Ishikawa (cell line): ENCODE measurements at regions not wholly inside any gene's neighbourhood (a gene's known extent, or its start where the extent isn't known, plus 50 kb on each side); places are given as distances from the start of the nearest gene placed in this dataset.

Source experiments
- CEBPB ChIP-seq: IDR thresholded peaks from 2 replicates; pipeline ENCODE4 v1.6.1; 2012
- EP300 ChIP-seq: IDR thresholded peaks from 2 replicates; pipeline ENCODE4 v1.6.1; 2012; ENCODE audit warnings: borderline replicate concordance
- RAD21 ChIP-seq: IDR thresholded peaks from 2 replicates; pipeline ENCODE4 v1.6.1; 2012; ENCODE audit warnings: low read depth
- YY1 ChIP-seq: IDR thresholded peaks from 2 replicates; pipeline ENCODE4 v1.6.1; 2012; ENCODE audit warnings: low read depth
- ZBTB7A ChIP-seq: IDR thresholded peaks from 2 replicates; pipeline ENCODE4 v1.6.1; 2012; ENCODE audit warnings: low read depth
- TF ChIP-seq, protein P1 (sequence below): IDR thresholded peaks from 2 replicates; pipeline ENCODE4 v1.6.1; 2012; ENCODE audit warnings: low read depth, mild to moderate bottlenecking

DNA sequence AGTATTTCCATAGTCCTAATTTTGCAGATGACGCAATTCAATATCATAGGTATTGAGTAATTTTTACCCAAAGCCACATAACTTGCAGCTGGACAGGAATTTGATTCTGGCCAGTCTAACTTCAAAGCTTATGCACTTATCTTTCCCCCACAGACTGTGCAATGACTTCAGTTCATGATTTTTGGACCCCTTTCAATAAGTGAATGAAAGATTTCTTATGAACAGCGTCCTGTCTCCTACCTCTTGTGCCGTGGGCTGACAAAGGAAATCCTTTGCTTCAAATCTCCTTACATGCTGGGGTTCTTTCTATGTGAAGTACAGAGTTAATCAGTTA is 217.7 kb upstream of the KIRREL3 start:
- TF ChIP-seq, protein P1, sequence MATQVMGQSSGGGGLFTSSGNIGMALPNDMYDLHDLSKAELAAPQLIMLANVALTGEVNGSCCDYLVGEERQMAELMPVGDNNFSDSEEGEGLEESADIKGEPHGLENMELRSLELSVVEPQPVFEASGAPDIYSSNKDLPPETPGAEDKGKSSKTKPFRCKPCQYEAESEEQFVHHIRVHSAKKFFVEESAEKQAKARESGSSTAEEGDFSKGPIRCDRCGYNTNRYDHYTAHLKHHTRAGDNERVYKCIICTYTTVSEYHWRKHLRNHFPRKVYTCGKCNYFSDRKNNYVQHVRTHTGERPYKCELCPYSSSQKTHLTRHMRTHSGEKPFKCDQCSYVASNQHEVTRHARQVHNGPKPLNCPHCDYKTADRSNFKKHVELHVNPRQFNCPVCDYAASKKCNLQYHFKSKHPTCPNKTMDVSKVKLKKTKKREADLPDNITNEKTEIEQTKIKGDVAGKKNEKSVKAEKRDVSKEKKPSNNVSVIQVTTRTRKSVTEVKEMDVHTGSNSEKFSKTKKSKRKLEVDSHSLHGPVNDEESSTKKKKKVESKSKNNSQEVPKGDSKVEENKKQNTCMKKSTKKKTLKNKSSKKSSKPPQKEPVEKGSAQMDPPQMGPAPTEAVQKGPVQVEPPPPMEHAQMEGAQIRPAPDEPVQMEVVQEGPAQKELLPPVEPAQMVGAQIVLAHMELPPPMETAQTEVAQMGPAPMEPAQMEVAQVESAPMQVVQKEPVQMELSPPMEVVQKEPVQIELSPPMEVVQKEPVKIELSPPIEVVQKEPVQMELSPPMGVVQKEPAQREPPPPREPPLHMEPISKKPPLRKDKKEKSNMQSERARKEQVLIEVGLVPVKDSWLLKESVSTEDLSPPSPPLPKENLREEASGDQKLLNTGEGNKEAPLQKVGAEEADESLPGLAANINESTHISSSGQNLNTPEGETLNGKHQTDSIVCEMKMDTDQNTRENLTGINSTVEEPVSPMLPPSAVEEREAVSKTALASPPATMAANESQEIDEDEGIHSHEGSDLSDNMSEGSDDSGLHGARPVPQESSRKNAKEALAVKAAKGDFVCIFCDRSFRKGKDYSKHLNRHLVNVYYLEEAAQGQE: no peak
- TF ChIP-seq CEBPB: no peak
- TF ChIP-seq RAD21: no peak
- no peak for TF ChIP-seq EP300
- no peak for TF ChIP-seq YY1
- no peak for TF ChIP-seq ZBTB7A
